HepG2 (cell line): ENCODE measurements at regions not wholly inside any gene's neighbourhood (a gene's known extent, or its start where the extent isn't known, plus 50 kb on each side); places are given as distances from the start of the nearest gene placed in this dataset.
"Not testable (repeated sequence)": the region's sequence is repeated elsewhere in the genome, so short reads cannot be mapped to it uniquely, and the experiment has no call there.

Source experiments
- ATAC-seq: fragments of 200-7000 bp; cut with Tn5 transposase; 3 replicates; pipeline ENCODE4 v1.9.1; 2020; ENCODE audit warnings: mild to moderate bottlenecking, moderate library complexity
- BruUV-seq: library from RNA; stranded (reverse); fragments of 400-500 nt; replicated peaks from 2 replicates; lab custom pipeline; 2021; lab: Mats Ljungman, UMichigan
- CTCF ChIA-PET: fragments of 300-600 bp; formaldehyde crosslinking; extraction: SDS; loops from one replicate; lab custom pipeline; 2021; ENCODE audit warnings: low total read pairs, inconsistent platforms, low intra/inter-chr PET ratio; lab: Yijun Ruan, JAX
- POLR2A ChIA-PET: fragments of 350-600 bp; sonication (Branson Sonifier 250); formaldehyde crosslinking; loops from one replicate; lab custom pipeline; 2020; ENCODE audit warnings: antibody characterized with exemption, inconsistent platforms; lab: Yijun Ruan, JAX
- DNase-seq: peaks from one replicate; pipeline ENCODE4 v3.0.0-alpha.2; 2015; ENCODE audit warnings: low spot score
- FAIRE-seq: peaks from 3 replicates; lab custom pipeline; 2011; peaks lifted over from hg19 to GRCh38; lab: Jason Lieb, UNC
- H2AFZ ChIP-seq: one replicate; pipeline ENCODE4 v1.6.1; 2011; ENCODE audit warnings: low read length, inconsistent platforms
- H3K27ac ChIP-seq: fragments of 300-600 bp; 3 replicates; pipeline ENCODE4 v1.8.0; 2011; ENCODE audit warnings: mixed run types, mild to moderate bottlenecking, mixed read lengths, low read length, inconsistent platforms; ENCODE audit not compliant: insufficient read depth; ENCODE audit errors: extremely low read length
- H3K27me3 ChIP-seq, 2 experiments: fragments of 200-600 bp in 1 of 2; 2 replicates in 1 of 2; 3 replicates in 1 of 2; pipeline versions ENCODE4 v1.6.0 to v1.8.0; 2011; ENCODE audit warnings: low read length in 2 of 2, mild to moderate bottlenecking in 2 of 2, moderate library complexity in 2 of 2, inconsistent platforms in 1 of 2; ENCODE audit not compliant: insufficient read depth in 2 of 2, control insufficient read depth in 1 of 2
- H3K36me3 ChIP-seq, 2 experiments: fragments of 200-600 bp in 1 of 2; replicated peaks in 1 of 2; 2 replicates in 1 of 2; 3 replicates in 1 of 2; pipeline versions ENCODE4 v1.5.1 to v1.8.0; 2011; ENCODE audit warnings: low read length in 2 of 2, inconsistent platforms in 1 of 2; ENCODE audit not compliant: insufficient read depth in 2 of 2, control insufficient read depth in 1 of 2
- H3K4me1 ChIP-seq: 2 replicates; pipeline ENCODE4 v1.5.1; 2012; ENCODE audit warnings: low read length, inconsistent platforms; ENCODE audit not compliant: insufficient read depth
- H3K4me2 ChIP-seq: 2 replicates; pipeline ENCODE4 v1.6.0; 2011; ENCODE audit warnings: low read depth, low read length, inconsistent platforms
- H3K4me3 ChIP-seq, 3 experiments: fragments of 200-600 bp in 1 of 3; sonication (generic), shearing (Covaris generic) in 1 of 3; replicated peaks in 1 of 3; 2 replicates each; pipeline ENCODE4 v1.5.1; 2011 to 2016; ENCODE audit warnings: low read length in 3 of 3, inconsistent platforms in 2 of 3, low read depth in 2 of 3, mild to moderate bottlenecking in 2 of 3, control low read depth in 1 of 3, mixed read lengths in 1 of 3; ENCODE audit not compliant: insufficient read depth in 1 of 3
- H3K79me2 ChIP-seq: one replicate; pipeline ENCODE4 v1.6.1; 2011; ENCODE audit warnings: low read length, inconsistent platforms; ENCODE audit not compliant: insufficient read depth
- H3K9ac ChIP-seq: 2 replicates; pipeline ENCODE4 v1.6.0; 2011; ENCODE audit warnings: mild to moderate bottlenecking, low read depth, low read length, inconsistent platforms; ENCODE audit not compliant: insufficient read depth
- H3K9me3 ChIP-seq: 2 replicates; pipeline ENCODE4 v1.5.1; 2012; ENCODE audit warnings: mild to moderate bottlenecking, low read length
- H4K20me1 ChIP-seq: 2 replicates; pipeline ENCODE4 v1.6.0; 2011; ENCODE audit warnings: inconsistent platforms, mild to moderate bottlenecking, low read length, moderate library complexity; ENCODE audit not compliant: insufficient read depth
- CBFB ChIP-seq: sonication (generic); formaldehyde crosslinking; IDR thresholded peaks from 2 replicates; pipeline ENCODE4 v1.4.0; 2020; ENCODE audit warnings: missing genetic modification reagents
- NKX3-1 ChIP-seq: sonication (generic); formaldehyde crosslinking; IDR thresholded peaks from 2 replicates; pipeline ENCODE4 v1.5.0; 2020; ENCODE audit warnings: missing genetic modification reagents
- RELA ChIP-seq: sonication (generic); formaldehyde crosslinking; IDR thresholded peaks from 2 replicates; pipeline ENCODE4 v1.4.0; 2020; ENCODE audit warnings: missing genetic modification reagents
- ZKSCAN5 ChIP-seq: sonication (generic); formaldehyde crosslinking; IDR thresholded peaks from 2 replicates; pipeline ENCODE4 v1.5.1; 2020; ENCODE audit warnings: mild to moderate bottlenecking, missing genetic modification reagents
- WGBS: methylation state at CpG from one replicate; pipeline ENCODE4 v1.1.6; 2017; ENCODE audit warnings: low lambda C conversion rate; 5-methylcytosine and 5-hydroxymethylcytosine counted together
- in situ Hi-C: cut with HindIII; loops from 2 replicates; pipeline ENCODE4 v1.10.0; 2017; ENCODE audit warnings: low pct_unique_long_range_greater_than_20kb; ENCODE audit not compliant: extremely low pct_ligation_motif_present
- intact Hi-C: fragments of 100-400 bp; cut with micrococcal nuclease; formaldehyde crosslinking; loops from one replicate; pipeline ENCODE4 v1.10.0; 2022; ENCODE audit not compliant: unreplicated experiment
- TF ChIP-seq, protein P1 (sequence below): sonication (generic); formaldehyde crosslinking; IDR thresholded peaks from 2 replicates; pipeline ENCODE4 v1.8.0; 2022; ENCODE audit warnings: low read depth, missing genetic modification reagents
- TF ChIP-seq, protein P2 (sequence below): sonication (generic); formaldehyde crosslinking; conservative IDR thresholded peaks from 2 replicates; pipeline ENCODE4 v1.4.0; 2020; ENCODE audit warnings: missing genetic modification reagents
- TF ChIP-seq, protein P3 (sequence below): sonication (generic); formaldehyde crosslinking; IDR thresholded peaks from 2 replicates; pipeline ENCODE4 v1.4.0; 2020; ENCODE audit warnings: missing genetic modification reagents

DNA sequence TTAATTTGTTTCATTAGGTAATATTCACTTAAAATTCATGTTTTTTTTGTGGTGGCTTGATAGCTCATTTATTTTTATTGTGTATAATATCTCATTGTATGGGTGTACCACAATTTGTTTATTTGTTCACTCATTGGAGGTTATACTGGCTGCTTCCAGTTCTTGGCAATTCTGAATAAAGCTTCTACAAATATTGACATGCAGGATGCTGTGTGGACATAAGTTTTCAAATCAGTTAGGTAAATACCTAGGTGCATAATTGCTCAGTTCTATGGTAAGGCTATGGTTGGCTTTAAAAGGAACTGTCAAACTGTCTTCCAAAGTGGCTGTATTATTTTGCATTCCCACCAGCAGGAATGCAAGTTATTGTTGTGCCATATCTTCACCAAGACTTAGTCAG is 504.5 kb upstream of the GALNTL6 start:
- no peak overlapping the region for H3K27ac ChIP-seq
- H3K4me3 ChIP-seq: no peak overlapping the region
- no peak overlapping the region for H3K4me2 ChIP-seq
- H3K4me1 ChIP-seq: no peaks in the 10 kb centered on the region
- no peaks in the 10 kb centered on the region for H3K36me3 ChIP-seq
- CTCF ChIA-PET: no interaction called here
- ATAC-seq (no peak), FAIRE-seq (no peak), DNase-seq (no peak)
- in situ Hi-C loops (no loop called here), intact Hi-C loops (no loop called here)
- no peak for TF ChIP-seq RELA (CRISPR knock-in tag)
- TF ChIP-seq, protein P1, sequence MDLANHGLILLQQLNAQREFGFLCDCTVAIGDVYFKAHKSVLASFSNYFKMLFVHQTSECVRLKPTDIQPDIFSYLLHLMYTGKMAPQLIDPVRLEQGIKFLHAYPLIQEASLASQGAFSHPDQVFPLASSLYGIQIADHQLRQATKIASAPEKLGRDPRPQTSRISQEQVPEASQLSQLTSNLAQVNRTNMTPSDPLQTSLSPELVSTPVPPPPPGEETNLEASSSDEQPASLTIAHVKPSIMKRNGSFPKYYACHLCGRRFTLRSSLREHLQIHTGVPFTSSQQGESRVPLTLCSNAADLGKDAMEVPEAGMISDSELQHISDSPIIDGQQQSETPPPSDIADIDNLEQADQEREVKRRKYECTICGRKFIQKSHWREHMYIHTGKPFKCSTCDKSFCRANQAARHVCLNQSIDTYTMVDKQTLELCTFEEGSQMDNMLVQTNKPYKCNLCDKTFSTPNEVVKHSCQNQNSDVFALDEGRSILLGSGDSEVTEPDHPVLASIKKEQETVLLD (CRISPR knock-in tag): no peak
- TF ChIP-seq ZKSCAN5 (CRISPR knock-in tag): no peak
- no peak for TF ChIP-seq CBFB
- TF ChIP-seq, protein P2, sequence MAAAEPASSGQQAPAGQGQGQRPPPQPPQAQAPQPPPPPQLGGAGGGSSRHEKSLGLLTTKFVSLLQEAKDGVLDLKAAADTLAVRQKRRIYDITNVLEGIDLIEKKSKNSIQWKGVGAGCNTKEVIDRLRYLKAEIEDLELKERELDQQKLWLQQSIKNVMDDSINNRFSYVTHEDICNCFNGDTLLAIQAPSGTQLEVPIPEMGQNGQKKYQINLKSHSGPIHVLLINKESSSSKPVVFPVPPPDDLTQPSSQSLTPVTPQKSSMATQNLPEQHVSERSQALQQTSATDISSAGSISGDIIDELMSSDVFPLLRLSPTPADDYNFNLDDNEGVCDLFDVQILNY (CRISPR knock-in tag): no peak
- no peak for TF ChIP-seq NKX3-1 (CRISPR knock-in tag)
- TF ChIP-seq, protein P3, sequence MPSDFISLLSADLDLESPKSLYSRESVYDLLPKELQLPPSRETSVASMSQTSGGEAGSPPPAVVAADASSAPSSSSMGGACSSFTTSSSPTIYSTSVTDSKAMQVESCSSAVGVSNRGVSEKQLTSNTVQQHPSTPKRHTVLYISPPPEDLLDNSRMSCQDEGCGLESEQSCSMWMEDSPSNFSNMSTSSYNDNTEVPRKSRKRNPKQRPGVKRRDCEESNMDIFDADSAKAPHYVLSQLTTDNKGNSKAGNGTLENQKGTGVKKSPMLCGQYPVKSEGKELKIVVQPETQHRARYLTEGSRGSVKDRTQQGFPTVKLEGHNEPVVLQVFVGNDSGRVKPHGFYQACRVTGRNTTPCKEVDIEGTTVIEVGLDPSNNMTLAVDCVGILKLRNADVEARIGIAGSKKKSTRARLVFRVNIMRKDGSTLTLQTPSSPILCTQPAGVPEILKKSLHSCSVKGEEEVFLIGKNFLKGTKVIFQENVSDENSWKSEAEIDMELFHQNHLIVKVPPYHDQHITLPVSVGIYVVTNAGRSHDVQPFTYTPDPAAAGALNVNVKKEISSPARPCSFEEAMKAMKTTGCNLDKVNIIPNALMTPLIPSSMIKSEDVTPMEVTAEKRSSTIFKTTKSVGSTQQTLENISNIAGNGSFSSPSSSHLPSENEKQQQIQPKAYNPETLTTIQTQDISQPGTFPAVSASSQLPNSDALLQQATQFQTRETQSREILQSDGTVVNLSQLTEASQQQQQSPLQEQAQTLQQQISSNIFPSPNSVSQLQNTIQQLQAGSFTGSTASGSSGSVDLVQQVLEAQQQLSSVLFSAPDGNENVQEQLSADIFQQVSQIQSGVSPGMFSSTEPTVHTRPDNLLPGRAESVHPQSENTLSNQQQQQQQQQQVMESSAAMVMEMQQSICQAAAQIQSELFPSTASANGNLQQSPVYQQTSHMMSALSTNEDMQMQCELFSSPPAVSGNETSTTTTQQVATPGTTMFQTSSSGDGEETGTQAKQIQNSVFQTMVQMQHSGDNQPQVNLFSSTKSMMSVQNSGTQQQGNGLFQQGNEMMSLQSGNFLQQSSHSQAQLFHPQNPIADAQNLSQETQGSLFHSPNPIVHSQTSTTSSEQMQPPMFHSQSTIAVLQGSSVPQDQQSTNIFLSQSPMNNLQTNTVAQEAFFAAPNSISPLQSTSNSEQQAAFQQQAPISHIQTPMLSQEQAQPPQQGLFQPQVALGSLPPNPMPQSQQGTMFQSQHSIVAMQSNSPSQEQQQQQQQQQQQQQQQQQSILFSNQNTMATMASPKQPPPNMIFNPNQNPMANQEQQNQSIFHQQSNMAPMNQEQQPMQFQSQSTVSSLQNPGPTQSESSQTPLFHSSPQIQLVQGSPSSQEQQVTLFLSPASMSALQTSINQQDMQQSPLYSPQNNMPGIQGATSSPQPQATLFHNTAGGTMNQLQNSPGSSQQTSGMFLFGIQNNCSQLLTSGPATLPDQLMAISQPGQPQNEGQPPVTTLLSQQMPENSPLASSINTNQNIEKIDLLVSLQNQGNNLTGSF: no peak
- H2AFZ ChIP-seq: no peak overlapping the region
- no peaks in the 10 kb centered on the region for H3K79me2 ChIP-seq
- no peak overlapping the region for H3K9ac ChIP-seq
- no TSS peak for BruUV-seq
- H3K9me3 ChIP-seq: no peaks in the 10 kb centered on the region
- H4K20me1 ChIP-seq: no peaks in the 10 kb centered on the region
- POLR2A ChIA-PET: no interaction called here
- H3K27me3 ChIP-seq: no peaks in the 10 kb centered on the region

DNA sequence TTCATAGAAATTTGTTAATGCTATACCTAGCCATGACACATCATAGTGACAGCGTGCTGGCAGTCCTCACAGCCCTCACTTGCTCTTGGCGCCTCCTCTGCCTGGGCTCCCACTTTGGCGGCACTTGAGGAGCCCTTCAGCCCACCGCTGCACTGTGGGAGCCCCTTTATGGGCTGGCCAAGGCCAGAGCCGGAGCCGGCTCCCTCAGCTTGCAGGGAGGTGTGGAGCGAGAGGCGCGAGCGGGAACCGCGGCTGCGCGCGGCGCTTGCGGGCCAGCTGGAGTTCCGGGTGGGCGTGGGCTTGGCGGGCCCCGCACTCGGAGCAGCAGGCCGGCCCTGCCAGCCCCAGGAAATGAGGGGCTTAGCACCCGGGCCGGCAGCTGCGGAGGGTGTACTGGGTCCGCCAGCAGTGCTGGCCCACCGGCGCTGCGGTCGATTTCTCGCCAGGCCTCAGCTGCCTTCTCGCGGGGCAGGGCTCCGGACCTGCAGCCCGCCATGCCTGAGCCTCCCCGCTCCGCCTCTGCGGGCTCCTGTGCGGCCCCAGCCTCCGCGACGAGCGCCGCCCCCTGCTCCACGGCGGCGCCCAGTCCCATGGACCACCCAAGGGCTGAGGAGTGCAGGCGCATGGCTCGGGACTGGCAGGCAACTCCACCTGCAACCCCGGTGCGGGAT is 515.0 kb upstream of the GALNTL6 start:
- WGBS: 38% methylated on average over 7 of the region's 52 CpGs
- H3K79me2 ChIP-seq, H3K27ac ChIP-seq, H3K27me3 ChIP-seq, H3K9me3 ChIP-seq, CTCF ChIA-PET, H3K36me3 ChIP-seq, FAIRE-seq, H2AFZ ChIP-seq, intact Hi-C loops, in situ Hi-C loops, H3K4me2 ChIP-seq, H3K4me1 ChIP-seq, H3K9ac ChIP-seq, BruUV-seq, POLR2A ChIA-PET, ATAC-seq, H3K4me3 ChIP-seq, DNase-seq, H4K20me1 ChIP-seq: not testable (repeated sequence)
